Sciatic nerve (tissue), 2 donors: ENCODE measurements at regions not wholly inside any gene's neighbourhood (a gene's known extent, or its start where the extent isn't known, plus 50 kb on each side); places are given as distances from the start of the nearest gene placed in this dataset.
A peak's percentile ranks its signal among the peaks of the same experiment; 100 is the strongest.
"Not testable (repeated sequence)": the region's sequence is repeated elsewhere in the genome, so short reads cannot be mapped to it uniquely, and the experiment has no call there.

ENCODE experiments used
- ATAC-seq: fragments of 200-7000 bp; cut with Tn5 transposase; one replicate; pipeline ENCODE4 v1.9.1; 2020; ENCODE audit warnings: mild to moderate bottlenecking, moderate library complexity
- DNase-seq: peaks from one replicate; pipeline ENCODE4 v3.0.0-alpha.2; 2020; ENCODE audit warnings: low spot score
- intact Hi-C: fragments of 100-400 bp; cut with DNase I; formaldehyde crosslinking; loops from one replicate; pipeline ENCODE4 v1.14.2; 2022
- donor health status: DM: no; HTN: no; CAD: no.
- donor health status: DM: no; HTN: no; CAD: no.

DNA sequence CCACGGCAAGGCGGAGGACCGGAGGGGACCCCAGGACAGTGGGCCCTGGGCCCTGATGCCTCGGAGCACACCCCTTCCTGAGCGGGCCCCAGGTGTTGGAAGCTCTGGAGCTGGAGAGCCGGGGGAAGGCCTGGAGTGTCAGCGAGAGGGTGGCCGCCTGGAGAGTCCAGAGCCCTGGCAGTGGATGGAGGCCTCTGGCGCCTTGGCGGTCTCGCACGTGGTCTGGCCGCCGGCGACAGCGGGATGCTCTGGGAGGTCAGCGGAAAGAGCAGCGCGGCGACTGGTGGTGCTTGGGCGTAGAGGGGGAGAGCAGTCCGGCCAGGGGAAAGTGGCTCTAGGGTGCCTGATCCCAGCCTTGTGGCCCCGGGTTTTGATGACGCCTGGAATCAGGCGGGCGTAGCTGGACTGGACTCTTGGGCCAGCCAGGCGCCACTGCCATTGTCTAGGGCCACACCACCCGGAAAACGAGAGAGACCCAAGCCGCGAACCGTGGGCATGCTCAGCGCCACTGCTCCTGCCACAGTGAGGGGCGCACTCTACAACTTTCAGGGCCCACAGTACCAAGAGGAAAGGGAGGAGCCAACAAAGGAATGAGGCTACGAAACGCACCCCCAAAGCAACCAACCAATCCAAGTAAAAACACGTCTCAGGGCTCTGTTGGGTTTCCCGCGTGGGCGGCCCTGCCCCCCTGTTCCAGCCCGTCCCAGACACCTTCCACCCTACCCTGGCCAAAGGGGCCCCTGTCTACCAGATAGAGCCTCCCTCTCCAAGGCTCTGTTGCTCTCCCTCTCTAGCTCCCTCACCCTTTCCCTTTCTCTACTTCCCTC, 1381.2 kb upstream of the DEFB115 start:
- peak; percentile 58 for ATAC-seq
- intact Hi-C loops, result not testable (repeated sequence)
- peak; percentile 60 for DNase-seq

DNA sequence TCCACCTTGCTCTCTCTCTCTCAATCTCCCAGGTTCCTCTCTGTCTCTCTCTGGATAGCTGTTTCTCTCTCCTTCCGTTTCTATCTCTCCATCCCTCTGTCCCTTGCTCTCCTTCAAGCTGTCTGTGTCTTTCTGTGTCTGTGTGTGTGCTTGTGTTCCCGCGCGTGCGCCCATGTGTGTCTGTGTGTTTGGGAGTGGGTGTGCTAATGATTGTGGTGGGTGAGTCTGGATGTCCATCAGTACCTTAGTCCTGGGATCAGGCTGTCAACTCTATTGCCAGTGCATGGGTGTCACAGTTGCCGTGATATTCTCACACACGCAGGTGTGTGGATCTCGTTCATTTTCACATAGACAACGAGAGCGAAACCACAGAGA, 1380.6 kb upstream of the DEFB115 start:
- DNase-seq (no peak), ATAC-seq (no peak)
- intact Hi-C loops, result no loop called here

DNA sequence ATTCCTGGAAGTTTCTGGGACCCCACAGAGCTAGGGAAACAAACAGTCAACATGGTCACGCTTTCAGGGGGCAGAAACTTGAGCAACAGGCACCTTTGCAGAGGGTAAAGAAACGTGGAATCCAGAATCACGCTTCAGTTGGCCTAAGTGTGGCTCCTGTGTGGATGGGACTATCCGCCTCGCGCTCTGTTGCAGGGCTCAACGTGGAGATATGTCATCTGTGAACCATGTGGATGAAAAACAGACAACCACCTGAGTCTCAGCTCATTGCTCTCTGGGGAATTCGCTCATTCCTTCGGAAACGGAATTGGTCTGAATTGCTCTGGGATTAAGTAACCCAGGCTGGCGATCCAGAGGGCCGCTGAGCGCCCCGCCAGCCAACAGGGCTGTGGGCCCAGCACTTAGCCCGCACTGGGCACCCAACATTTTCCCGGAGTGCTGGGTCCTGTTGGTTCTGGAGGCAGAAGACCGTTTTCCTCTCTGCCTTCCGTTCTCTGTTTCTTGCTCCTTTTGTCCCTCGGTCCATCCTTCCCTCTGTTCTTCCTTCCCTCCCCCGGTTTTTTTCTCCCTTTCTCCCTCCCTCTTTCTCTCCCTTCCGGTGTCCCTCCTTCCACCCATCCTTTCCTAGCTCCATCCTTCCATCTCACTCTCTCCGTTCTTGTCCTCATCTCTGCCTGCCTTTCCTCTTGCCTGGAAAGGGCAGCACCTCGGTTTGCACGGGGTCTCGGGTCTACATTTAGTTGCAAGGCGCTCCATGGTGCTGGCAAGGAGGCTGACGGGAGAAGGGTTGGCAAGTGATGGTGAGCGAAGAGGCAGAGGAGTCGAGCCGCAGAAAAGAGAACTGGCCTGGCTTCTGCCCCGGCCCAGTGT, 1379.8 kb upstream of the DEFB115 start:
- intact Hi-C loops, ATAC-seq, DNase-seq: not testable (repeated sequence)

GRCh38 chr20:29878281-29878741, 1379.2 kb upstream of the DEFB115 start:
- ATAC-seq, result peak; percentile 65
- intact Hi-C loops, result no loop called here
- peak; percentile 66 for DNase-seq

- ATAC-seq (peak; percentile 51), DNase-seq (peak; percentile 63)
- intact Hi-C loops, result no loop called here
Measured at GRCh38 chr20:29878777-29879442, 1378.6 kb upstream of the DEFB115 start.

GRCh38 chr20:29881107-29881506, 1376.4 kb upstream of the DEFB115 start:
- intact Hi-C loops, DNase-seq, ATAC-seq: not testable (repeated sequence)

DNA sequence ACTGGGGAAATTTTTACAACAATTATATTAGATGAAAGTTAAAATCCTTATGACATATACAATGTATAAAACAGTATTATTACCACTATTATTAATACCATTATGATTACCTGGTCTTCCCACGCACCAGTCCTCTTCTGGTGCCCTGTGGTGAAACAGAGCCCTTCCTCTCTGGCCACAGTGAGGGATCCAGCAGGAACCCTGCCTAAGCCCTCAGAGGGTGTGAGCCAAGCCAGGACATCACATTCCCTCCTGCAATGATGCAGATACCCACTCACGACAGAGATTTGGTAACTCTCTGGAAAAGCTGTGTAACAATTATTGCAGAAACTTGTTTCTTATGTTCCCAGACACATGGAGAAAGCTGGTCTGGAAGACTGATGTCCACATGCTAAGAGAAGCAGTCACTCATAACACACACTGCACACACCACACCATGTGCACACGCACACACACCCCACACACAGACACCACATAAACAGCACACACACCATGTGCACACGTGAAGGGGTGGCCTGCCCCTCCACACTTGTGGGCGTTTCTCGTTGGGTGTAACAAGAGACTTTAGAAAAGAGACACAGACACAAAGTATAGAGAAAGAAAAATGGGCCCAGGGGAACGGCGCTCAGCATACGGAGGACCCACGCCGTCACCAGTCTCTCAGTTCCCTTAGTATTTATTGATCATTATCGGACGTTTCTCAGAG, 1373.8 kb upstream of the DEFB115 start:
- DNase-seq, intact Hi-C loops: not testable (repeated sequence)
- ATAC-seq, result peak; percentile 48

DNA sequence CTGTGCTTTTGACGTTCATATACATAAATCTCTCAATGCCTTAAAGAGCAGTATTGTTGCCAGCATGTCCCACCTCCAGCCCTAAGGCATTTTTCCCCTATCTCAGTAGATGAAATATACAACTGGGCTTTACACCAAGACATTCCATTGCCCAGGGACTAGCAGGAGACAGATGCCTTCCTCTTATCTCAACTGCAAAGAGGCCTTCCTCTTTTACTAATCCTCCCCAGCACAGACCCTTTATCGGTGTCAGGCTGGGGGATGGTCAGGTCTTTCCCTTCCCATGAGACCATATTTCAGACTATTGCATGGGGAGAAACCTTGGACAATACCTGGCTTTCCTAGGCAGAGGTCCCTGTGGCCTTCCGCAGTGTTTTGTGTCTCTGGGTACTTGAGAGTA, 1373.1 kb upstream of the DEFB115 start:
- ATAC-seq, intact Hi-C loops, DNase-seq: not testable (repeated sequence)

GRCh38 chr20:29885282-29886185, 1371.9 kb upstream of the DEFB115 start:
- DNase-seq, intact Hi-C loops: not testable (repeated sequence)
- peak; percentile 57 for ATAC-seq

DNA sequence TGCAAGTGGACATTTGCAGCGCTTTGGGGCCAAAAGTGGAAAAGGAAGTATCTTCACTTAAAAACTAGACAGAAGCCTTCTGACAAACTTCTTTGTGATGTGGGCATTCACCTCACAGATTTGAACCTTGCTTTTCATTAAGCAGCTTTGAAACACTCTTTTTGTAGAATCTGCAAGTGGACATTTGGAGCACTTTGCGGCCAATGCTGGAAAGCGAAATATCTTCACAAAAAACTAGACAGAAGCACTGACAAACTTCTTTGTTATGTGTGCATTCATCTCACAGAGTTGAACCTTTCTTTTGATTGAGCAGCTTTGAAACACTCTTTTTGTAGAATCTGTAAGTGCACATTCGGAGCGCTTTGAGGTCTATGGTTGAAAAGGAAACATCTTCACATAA, 1365.9 kb upstream of the DEFB115 start:
- DNase-seq, intact Hi-C loops, ATAC-seq: not testable (repeated sequence)
